MM.1S (cell line): ENCODE measurements at regions not wholly inside any gene's neighbourhood (a gene's known extent, or its start where the extent isn't known, plus 50 kb on each side); places are given as distances from the start of the nearest gene placed in this dataset.

Experiments
- CTCF ChIP-seq: fragments of 300-600 bp; sonication (generic); IDR thresholded peaks from 2 replicates; pipeline ENCODE4 v1.5.1; 2016; ENCODE audit warnings: antibody characterized with exemption, low read length, mixed read lengths
- EZH2 ChIP-seq: fragments of 300-600 bp; sonication (generic); optimal IDR thresholded peaks from 2 replicates; pipeline ENCODE3; 2017; ENCODE audit warnings: low read depth, mild to moderate bottlenecking, antibody characterized with exemption, low read length, mixed read lengths
- EZH2phosphoT487 ChIP-seq: fragments of 300-600 bp; sonication (generic); IDR thresholded peaks from 2 replicates; pipeline ENCODE4 v1.6.1; 2018; ENCODE audit warnings: antibody characterized with exemption, low read length

- TF ChIP-seq CTCF: no peak
- no peak for TF ChIP-seq EZH2phosphoT487
- no peak for TF ChIP-seq EZH2
Measured at GRCh38 chr18:41618147-41618546, 336.9 kb upstream of the PIK3C3 start.
